ENCODE measurements at regions not wholly inside any gene's neighbourhood (a gene's known extent, or its start where the extent isn't known, plus 50 kb on each side); places are given as distances from the start of the nearest gene placed in this dataset.

DNA sequence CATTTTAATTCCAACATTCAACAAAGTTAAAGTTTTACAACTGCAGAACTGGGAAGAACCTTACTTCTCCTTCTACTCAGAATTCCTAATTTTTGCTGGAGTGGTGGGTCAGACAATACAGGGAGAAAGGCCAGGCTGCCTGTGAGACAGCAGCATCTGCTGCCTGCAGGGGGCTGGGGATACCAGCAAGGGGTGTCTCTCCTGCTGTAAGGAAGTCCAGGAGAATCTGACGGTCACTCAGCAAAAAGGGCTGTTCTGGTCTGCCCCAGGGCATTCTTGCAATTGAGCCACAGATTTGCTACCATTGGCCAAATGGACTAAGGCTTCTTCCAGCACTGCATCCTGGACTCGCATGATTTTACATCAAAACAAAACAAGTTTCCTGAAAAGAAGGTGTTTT is 426.6 kb upstream of the CDH11 start:
- no peak for DNase-seq (ENCODE audit: low spot score)

DNA sequence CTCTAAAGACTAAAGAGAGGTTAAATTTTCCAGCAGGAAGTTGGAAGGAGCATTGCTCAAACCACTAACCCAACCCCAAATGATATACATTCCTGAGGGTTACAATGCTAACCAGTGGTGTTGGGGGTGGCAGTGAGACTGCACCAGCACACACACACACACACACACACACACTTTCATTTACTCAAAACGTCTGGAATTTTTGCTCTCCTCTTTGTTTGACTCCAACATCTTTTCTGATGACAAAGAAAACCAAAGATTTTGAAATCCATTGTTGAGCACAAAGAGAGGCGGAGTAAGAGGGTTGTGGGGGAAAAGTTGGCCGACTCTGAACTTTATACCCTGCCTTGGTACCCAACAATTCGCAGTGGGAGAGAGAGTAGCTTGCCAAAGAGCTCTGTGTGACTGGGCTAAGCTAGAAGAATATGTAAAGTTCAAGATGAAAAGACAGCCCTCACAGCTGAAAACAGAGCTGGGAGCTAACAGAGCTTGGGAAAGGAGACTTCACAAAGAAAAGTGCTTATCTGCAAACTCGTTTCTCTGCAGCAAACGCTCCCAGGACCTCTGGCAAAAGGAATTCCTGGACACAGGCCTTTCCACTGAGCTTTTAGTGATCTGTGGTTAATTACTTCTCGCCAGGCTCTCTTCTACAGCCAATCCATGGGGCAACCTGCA is 426.0 kb upstream of the CDH11 start:
- DNase-seq (ENCODE audit: low spot score): no peak
- TF ChIP-seq, protein P1, sequence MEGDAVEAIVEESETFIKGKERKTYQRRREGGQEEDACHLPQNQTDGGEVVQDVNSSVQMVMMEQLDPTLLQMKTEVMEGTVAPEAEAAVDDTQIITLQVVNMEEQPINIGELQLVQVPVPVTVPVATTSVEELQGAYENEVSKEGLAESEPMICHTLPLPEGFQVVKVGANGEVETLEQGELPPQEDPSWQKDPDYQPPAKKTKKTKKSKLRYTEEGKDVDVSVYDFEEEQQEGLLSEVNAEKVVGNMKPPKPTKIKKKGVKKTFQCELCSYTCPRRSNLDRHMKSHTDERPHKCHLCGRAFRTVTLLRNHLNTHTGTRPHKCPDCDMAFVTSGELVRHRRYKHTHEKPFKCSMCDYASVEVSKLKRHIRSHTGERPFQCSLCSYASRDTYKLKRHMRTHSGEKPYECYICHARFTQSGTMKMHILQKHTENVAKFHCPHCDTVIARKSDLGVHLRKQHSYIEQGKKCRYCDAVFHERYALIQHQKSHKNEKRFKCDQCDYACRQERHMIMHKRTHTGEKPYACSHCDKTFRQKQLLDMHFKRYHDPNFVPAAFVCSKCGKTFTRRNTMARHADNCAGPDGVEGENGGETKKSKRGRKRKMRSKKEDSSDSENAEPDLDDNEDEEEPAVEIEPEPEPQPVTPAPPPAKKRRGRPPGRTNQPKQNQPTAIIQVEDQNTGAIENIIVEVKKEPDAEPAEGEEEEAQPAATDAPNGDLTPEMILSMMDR (IDR thresholded peaks at IDR 0.05; ENCODE audit: extremely low read depth, missing control alignments): no peak

More for the DNA sequence above, 426.6 kb upstream of the CDH11 start:
- TF ChIP-seq, protein P1 (IDR thresholded peaks at IDR 0.05; ENCODE audit: extremely low read depth, missing control alignments): no peak

DNA sequence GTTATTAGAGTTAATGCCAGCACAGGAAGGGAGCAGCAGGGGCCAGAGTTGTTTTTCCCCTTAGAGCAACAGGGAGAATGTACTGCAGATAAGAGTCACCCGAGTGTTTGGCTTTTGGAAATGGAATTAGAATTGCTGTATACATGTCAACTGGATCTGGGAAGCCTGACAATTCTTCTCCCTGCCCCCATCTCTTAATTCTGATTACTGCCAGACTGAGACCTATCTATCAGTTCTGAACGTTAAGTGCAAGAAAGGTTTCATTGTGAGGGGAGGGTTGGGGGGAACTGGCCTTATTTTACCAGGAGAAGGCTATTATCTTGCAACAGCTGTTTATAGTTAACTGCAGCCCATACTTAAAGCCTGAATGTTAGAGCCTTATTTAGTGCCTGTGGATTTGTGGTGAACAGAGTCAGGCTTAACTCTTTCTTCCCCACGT is 424.5 kb upstream of the CDH11 start:
- TF ChIP-seq, protein P1 (IDR thresholded peaks at IDR 0.05; ENCODE audit: extremely low read depth, missing control alignments): no peak
- no peak for DNase-seq (ENCODE audit: low spot score)

DNA sequence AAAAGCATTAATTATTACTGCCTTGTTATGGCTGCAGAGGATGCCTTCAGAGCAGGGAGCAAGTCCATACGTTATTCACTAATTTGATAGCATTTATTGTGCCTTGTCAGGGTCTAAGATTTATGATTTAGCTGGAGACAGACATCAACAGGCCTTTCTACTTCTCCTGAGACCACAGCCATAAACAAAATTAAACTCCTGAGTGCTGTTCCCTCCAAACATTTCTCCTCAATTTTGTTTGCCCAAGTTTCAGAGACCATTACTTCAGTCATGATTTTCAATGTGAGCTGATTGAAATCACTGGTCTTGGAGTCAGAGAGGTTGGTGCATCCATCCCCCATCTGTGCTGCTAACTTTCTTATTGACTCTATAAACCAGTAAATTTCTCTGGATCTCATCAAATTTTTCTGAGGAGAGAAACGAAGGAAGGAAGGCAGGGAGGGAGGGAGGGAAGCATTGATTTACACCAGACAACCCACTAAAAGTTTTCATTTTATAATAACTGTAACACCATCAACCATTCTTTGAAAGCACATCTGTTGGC is 423.6 kb upstream of the CDH11 start:
- no peak for DNase-seq (ENCODE audit: low spot score)
- TF ChIP-seq, protein P1 (IDR thresholded peaks at IDR 0.05; ENCODE audit: extremely low read depth, missing control alignments): no peak

DNA sequence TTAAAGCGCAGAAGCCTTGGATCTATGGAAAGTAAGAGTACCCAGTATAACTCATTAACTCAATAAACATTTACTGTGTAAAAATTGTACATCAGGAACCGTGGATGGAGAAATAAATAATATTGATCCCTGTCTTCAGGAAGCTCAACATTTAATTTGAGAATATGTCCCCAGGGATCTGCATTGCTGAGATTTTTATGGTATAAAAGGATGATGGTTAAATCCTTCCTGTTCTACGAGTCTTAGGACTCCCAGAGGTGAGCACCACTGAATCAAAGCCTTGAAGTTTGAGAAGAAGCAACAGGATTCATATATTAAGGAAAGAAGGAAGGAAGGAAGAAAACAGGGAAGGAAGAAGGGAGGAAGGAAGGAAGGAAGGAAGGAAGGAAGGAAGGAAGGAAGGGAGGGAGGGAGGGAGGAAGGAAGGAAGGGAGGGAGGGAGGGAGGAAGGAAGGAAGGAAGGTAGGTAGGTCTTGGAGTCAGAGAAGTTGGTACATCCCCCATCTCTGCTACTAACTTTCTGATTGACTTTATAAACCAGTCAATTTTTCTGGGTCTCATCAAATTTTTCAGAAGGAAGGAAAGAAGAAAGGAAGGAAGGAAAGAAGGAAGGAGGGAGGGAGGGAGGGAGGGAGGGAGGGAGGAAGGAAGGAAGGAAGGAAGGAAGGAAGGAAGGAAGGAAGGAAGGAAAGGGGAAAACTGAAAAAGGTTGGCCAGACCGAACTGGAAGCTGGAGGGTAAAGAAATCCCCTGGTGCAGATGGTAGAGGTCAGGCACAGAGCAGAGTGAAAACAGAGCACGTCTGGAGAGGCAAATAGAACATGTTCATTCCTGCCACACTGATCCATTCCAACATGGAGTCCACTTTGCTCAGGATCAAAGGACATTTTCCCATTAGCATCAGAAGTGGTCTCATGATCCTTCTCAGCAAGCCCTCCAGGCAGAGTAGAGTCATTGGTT is 422.2 kb upstream of the CDH11 start:
- no peak for DNase-seq (ENCODE audit: low spot score)
- TF ChIP-seq, protein P1 (IDR thresholded peaks at IDR 0.05; ENCODE audit: extremely low read depth, missing control alignments): no peak

DNA sequence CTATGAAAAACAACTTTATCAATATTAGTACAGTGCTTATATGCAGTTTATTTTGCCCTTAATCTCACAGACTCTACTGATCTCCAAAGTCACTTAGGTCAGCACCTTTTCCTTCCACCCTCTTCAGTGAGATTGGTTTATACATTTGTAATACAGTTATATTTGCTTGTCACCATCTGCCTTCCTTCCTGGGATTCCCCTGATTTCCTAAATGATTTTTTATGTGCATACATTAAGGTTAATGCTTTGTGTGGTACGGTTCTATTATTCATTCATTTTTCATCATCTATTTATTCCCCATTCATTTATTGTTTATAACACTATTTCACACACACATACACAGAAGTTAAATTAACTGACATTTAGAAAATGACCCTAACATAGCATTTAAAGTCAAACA is 419.8 kb upstream of the CDH11 start:
- no peak for DNase-seq (ENCODE audit: low spot score)
- TF ChIP-seq, protein P1 (IDR thresholded peaks at IDR 0.05; ENCODE audit: extremely low read depth, missing control alignments): no peak

DNA sequence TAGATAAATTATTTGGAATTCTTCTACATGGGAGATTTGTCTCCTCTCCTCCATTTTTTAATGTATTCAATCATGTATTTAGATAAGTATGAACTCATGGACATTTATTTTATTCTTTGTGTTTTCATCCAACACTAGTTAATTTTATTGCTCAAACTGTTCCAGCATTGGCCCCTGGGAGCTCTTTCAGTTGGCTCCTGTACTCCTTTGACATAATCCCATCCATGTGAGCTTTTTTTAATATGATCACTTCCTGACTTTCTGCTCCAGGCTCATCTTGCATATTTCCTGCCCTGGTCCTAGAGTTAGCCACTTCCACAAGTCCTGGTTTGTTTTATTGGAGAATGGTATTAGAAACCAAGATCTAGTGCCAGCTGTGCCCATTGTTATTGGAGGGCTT is 419.0 kb upstream of the CDH11 start:
- no peak for DNase-seq (ENCODE audit: low spot score)
- TF ChIP-seq, protein P1 (IDR thresholded peaks at IDR 0.05; ENCODE audit: extremely low read depth, missing control alignments): no peak
